Progenitor cell of endocrine pancreas (in vitro differentiated cells): ENCODE measurements at regions not wholly inside any gene's neighbourhood (a gene's known extent, or its start where the extent isn't known, plus 50 kb on each side); places are given as distances from the start of the nearest gene placed in this dataset.
A peak's percentile ranks its signal among the peaks of the same experiment; 100 is the strongest.

Experiments used
- DNase-seq: peaks from one replicate; pipeline ENCODE4 v3.0.0; 2021; ENCODE audit warnings: low spot score; ENCODE audit not compliant: unreplicated experiment
- H3K27ac Mint-ChIP-seq: 2 replicates; pipeline ENCODE4 v1.8.0; 2021; ENCODE audit warnings: mild to moderate bottlenecking, moderate library complexity, mixed read lengths
- H3K27me3 Mint-ChIP-seq: 2 replicates; pipeline ENCODE4 v1.8.0; 2021; ENCODE audit warnings: mixed read lengths
- H3K36me3 Mint-ChIP-seq: 2 replicates; pipeline ENCODE4 v1.8.0; 2022; ENCODE audit warnings: mixed read lengths; ENCODE audit not compliant: insufficient read depth
- H3K4me1 Mint-ChIP-seq: 2 replicates; pipeline ENCODE4 v1.8.0; 2021; ENCODE audit warnings: low read depth, mixed read lengths
- H3K4me3 Mint-ChIP-seq: 2 replicates; pipeline ENCODE4 v1.8.0; 2021; ENCODE audit warnings: low read depth, mild to moderate bottlenecking, moderate library complexity, mixed read lengths
- H3K9me3 Mint-ChIP-seq: 2 replicates; pipeline ENCODE4 v1.8.0; 2021; ENCODE audit warnings: low read depth, mixed read lengths
- TF ChIP-seq, protein P1 (sequence below): fragments of 200-600 bp; sonication (generic); IDR thresholded peaks from one replicate; pipeline ENCODE4 v1.5.0; 2021; ENCODE audit warnings: antibody characterized with exemption, mild to moderate bottlenecking; ENCODE audit not compliant: unreplicated experiment

GRCh38 chr3:132241776-132242514 lies 75.3 kb upstream of the ACP3 start:
- peaks cover 4% of the 10 kb centered on the region for H3K4me1 Mint-ChIP-seq
- no peak for DNase-seq
- H3K27ac Mint-ChIP-seq, result no peak overlapping the region
- no peaks in the 10 kb centered on the region for H3K36me3 Mint-ChIP-seq
- no peak overlapping the region for H3K4me3 Mint-ChIP-seq
- no peaks in the 10 kb centered on the region for H3K27me3 Mint-ChIP-seq
- H3K9me3 Mint-ChIP-seq, result no peaks in the 10 kb centered on the region
- TF ChIP-seq, protein P1, sequence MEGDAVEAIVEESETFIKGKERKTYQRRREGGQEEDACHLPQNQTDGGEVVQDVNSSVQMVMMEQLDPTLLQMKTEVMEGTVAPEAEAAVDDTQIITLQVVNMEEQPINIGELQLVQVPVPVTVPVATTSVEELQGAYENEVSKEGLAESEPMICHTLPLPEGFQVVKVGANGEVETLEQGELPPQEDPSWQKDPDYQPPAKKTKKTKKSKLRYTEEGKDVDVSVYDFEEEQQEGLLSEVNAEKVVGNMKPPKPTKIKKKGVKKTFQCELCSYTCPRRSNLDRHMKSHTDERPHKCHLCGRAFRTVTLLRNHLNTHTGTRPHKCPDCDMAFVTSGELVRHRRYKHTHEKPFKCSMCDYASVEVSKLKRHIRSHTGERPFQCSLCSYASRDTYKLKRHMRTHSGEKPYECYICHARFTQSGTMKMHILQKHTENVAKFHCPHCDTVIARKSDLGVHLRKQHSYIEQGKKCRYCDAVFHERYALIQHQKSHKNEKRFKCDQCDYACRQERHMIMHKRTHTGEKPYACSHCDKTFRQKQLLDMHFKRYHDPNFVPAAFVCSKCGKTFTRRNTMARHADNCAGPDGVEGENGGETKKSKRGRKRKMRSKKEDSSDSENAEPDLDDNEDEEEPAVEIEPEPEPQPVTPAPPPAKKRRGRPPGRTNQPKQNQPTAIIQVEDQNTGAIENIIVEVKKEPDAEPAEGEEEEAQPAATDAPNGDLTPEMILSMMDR, result no peak

- Mint-ChIP-seq H3K27me3 (no peaks in the 10 kb centered on the region), H3K9me3 (no peaks in the 10 kb centered on the region), H3K4me1 (peaks cover 5% of the 10 kb centered on the region), H3K36me3 (no peaks in the 10 kb centered on the region), H3K4me3 (no peak overlapping the region), H3K27ac (no peak overlapping the region)
- TF ChIP-seq, protein P1, result no peak
- DNase-seq, result no peak
These were observed 74.4 kb upstream of the ACP3 start for GRCh38 chr3:132242790-132243189.

DNA sequence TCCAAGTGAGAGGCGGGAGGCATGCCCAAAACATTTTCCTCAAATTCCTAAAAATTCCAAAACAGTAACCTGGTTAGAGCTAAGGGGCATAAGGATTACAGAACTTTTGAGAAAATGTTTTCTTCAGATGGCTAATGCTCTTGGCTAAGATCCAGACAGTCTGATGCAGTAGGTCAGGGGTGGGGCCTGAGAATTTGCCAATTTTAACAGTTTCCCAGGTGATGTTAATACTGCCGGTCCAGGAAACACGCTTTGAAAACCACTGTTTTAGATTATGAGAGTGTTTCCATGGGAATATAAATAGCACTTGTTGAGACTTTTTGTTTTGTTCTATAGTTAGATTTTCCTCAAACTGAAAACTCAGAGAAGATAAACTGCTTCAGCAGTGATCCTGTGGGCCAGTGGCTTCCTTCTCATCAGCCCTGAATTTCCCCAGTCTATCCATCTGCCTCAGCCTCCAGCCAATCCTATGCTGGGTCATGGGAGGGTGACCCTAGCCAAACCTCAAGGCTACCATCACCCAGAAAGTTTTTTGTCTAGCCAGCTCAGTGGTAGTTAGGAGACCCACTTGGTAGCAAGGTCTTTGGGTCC lies 71.6 kb upstream of the ACP3 start:
- Mint-ChIP-seq H3K9me3 (no peaks in the 10 kb centered on the region), H3K36me3 (no peaks in the 10 kb centered on the region), H3K4me1 (peaks cover 5% of the 10 kb centered on the region), H3K27ac (no peak overlapping the region), H3K4me3 (no peak overlapping the region), H3K27me3 (no peaks in the 10 kb centered on the region)
- DNase-seq, result no peak
- TF ChIP-seq, protein P1, result no peak

DNA sequence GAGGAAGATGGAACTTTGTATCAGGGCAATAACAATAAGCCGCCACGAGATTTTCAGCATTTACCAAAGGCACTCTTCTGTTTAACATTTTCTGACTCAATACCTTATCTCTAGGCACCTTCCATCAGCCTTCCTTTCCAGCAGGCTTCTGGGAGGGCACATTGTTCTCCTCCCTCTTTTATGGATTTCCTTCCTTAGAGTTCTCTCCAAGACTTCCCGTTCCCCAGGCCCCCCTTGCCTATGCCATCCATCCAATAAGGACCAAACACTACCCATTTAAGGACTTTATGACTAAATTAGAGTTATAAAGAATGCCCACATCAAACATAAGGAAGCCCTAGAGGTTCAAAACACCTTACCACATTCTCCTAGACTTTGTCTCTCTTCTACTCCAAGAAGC lies 71.0 kb upstream of the ACP3 start:
- Mint-ChIP-seq H3K27me3 (no peaks in the 10 kb centered on the region), H3K4me1 (peaks cover 5% of the 10 kb centered on the region), H3K27ac (peak overlapping the region; percentile 22), H3K36me3 (no peaks in the 10 kb centered on the region), H3K9me3 (no peaks in the 10 kb centered on the region), H3K4me3 (no peak overlapping the region)
- DNase-seq, result no peak
- TF ChIP-seq, protein P1, result no peak

DNA sequence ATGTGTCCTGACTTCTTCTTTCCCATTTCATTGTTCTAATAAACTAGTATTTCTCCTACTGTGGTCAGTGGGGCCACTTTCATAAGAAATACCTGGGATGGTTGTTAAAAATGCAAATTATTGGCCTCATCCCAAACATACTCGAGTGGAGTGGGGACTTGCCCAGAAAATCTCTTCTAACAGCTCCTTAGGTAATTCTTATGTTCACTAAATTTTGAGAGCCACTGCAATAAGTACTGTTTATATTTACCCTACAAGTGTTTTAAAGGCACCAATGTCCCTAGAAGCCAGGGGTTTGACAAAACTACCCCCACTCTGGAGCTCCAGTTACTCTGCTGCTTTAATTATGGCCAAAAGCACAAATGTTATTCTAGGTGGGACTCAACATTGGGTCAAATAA lies 70.0 kb upstream of the ACP3 start:
- Mint-ChIP-seq H3K27ac (no peak overlapping the region), H3K36me3 (no peaks in the 10 kb centered on the region), H3K4me1 (peaks cover 5% of the 10 kb centered on the region), H3K27me3 (no peaks in the 10 kb centered on the region), H3K4me3 (no peak overlapping the region), H3K9me3 (no peaks in the 10 kb centered on the region)
- DNase-seq, result no peak
- TF ChIP-seq, protein P1, result no peak
